ENCODE measurements at regions not wholly inside any gene's neighbourhood (a gene's known extent, or its start where the extent isn't known, plus 50 kb on each side); places are given as distances from the start of the nearest gene placed in this dataset.
"Not testable (repeated sequence)": the region's sequence is repeated elsewhere in the genome, so short reads cannot be mapped to it uniquely, and the experiment has no call there.

- no peak overlapping the region for H3K4me3 ChIP-seq (ENCODE audit: low read depth, low read length)
- no peaks in the 10 kb centered on the region for H3K36me3 ChIP-seq (ENCODE audit: control insufficient read depth in 2 of 2, insufficient read depth in 1 of 2, low read length in 2 of 2)
- no peak for TF ChIP-seq ZNF184 (tag by site-specific recombination; IDR thresholded peaks at IDR 0.05)
- TF ChIP-seq FEZF1 (tag by site-specific recombination; IDR thresholded peaks at IDR 0.05): no peak
- TF ChIP-seq ZIC2 (tag by site-specific recombination; IDR thresholded peaks at IDR 0.05): no peak
- no peak for TF ChIP-seq ZSCAN23 (tag by site-specific recombination; IDR thresholded peaks at IDR 0.05)
- TF ChIP-seq PRDM1 (tag by site-specific recombination; IDR thresholded peaks at IDR 0.05): no peak
- no peak for TF ChIP-seq ZNF366 (tag by site-specific recombination; conservative IDR thresholded peaks at IDR 0.05)
- no peak for TF ChIP-seq ZNF148 (tag by site-specific recombination; IDR thresholded peaks at IDR 0.05; ENCODE audit: borderline replicate concordance)
- TF ChIP-seq ZNF571 (tag by site-specific recombination; IDR thresholded peaks at IDR 0.05): no peak
- no peak for TF ChIP-seq SP7 (tag by site-specific recombination; IDR thresholded peaks at IDR 0.05)
- TF ChIP-seq ZNF585B (tag by site-specific recombination; IDR thresholded peaks at IDR 0.05): no peak
- TF ChIP-seq ZNF529 (tag by site-specific recombination; IDR thresholded peaks at IDR 0.05; ENCODE audit: insufficient replicate concordance): no peak
- no peak for TF ChIP-seq ZNF280C (tag by site-specific recombination; IDR thresholded peaks at IDR 0.05)
- no peak for TF ChIP-seq ZSCAN16 (tag by site-specific recombination; IDR thresholded peaks at IDR 0.05)
- TF ChIP-seq YY1 (tag by site-specific recombination; IDR thresholded peaks at IDR 0.05): no peak
- TF ChIP-seq MEIS1 (CRISPR knock-in tag; IDR thresholded peaks at IDR 0.05; ENCODE audit: borderline replicate concordance): no peak
- TF ChIP-seq ZBTB6 (tag by site-specific recombination; IDR thresholded peaks at IDR 0.05): no peak
- H3K4me1 ChIP-seq (ENCODE audit: control insufficient read depth, insufficient read depth, low read length): no peaks in the 10 kb centered on the region
- ChIA-PET CTCF (no interaction called here), POLR2A (no interaction called here)
- H3K9me3 ChIP-seq (ENCODE audit: control insufficient read depth, insufficient read depth, low read depth, low read length): no peaks in the 10 kb centered on the region
- H3K27ac ChIP-seq (ENCODE audit: extremely low read depth, low read depth, low read length): no peak overlapping the region
These were observed 169.2 kb downstream of the LAT start for GRCh38 chr16:29154088-29154487.

- H3K4me3 ChIP-seq (ENCODE audit: low read depth, low read length); POLR2A ChIA-PET: not testable (repeated sequence)
These were observed 168.5 kb downstream of the LAT start for GRCh38 chr16:29153307-29153706.

GRCh38 chr16:29152544-29153031 lies 167.7 kb downstream of the LAT start:
- POLR2A ChIA-PET; H3K27ac ChIP-seq (ENCODE audit: extremely low read depth, low read depth, low read length); H3K4me3 ChIP-seq (ENCODE audit: low read depth, low read length); CTCF ChIA-PET; H3K4me1 ChIP-seq (ENCODE audit: control insufficient read depth, insufficient read depth, low read length); H3K36me3 ChIP-seq (ENCODE audit: control insufficient read depth in 2 of 2, insufficient read depth in 1 of 2, low read length in 2 of 2); H3K9me3 ChIP-seq (ENCODE audit: control insufficient read depth, insufficient read depth, low read depth, low read length): not testable (repeated sequence)

More at GRCh38 chr16:29153307-29153706, 168.5 kb downstream of the LAT start:
- H3K36me3 ChIP-seq (ENCODE audit: control insufficient read depth in 2 of 2, insufficient read depth in 1 of 2, low read length in 2 of 2); H3K4me1 ChIP-seq (ENCODE audit: control insufficient read depth, insufficient read depth, low read length); H3K9me3 ChIP-seq (ENCODE audit: control insufficient read depth, insufficient read depth, low read depth, low read length); CTCF ChIA-PET; H3K27ac ChIP-seq (ENCODE audit: extremely low read depth, low read depth, low read length): not testable (repeated sequence)
